ENCODE measurements at regions not wholly inside any gene's neighbourhood (a gene's known extent, or its start where the extent isn't known, plus 50 kb on each side); places are given as distances from the start of the nearest gene placed in this dataset.

DNA sequence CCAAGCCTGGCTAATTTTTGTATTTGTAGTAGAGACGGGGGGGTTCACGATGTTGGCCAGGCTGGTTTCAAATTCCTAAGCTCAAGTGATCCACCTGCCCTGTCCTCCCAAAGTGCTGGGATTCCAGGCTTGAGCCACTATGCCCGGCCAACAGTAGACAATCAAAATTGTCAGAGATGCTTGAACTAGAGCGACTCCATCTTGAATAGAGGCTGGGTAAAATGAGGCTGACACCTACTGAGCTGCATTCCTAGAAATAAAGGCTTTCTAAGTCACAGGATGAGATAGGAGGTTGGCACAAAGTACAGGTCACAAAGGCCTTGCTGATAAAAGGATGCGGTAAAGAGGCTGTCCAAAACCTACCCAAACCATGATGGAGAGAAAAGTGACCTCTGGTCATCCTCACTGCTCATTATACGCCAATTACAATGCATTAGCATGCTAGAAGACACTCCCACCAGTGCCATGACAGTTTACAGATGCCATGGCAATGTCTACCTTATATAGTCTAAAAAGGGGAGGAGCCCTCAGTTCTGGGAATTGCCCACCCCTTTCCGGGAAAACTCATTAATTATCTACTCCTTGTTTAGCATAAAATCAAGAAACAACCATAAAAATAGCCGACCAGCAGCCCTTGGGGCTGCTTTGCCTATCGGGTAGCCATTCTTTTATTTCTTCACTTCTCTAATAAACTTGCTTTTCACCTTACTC, 134.5 kb downstream of the BAMBI start:
- no peak for DNase-seq (ENCODE audit: low spot score)

- no peak for DNase-seq (ENCODE audit: low spot score)
Measured at GRCh38 chr10:28812384-28813372, 135.4 kb downstream of the BAMBI start.

DNA sequence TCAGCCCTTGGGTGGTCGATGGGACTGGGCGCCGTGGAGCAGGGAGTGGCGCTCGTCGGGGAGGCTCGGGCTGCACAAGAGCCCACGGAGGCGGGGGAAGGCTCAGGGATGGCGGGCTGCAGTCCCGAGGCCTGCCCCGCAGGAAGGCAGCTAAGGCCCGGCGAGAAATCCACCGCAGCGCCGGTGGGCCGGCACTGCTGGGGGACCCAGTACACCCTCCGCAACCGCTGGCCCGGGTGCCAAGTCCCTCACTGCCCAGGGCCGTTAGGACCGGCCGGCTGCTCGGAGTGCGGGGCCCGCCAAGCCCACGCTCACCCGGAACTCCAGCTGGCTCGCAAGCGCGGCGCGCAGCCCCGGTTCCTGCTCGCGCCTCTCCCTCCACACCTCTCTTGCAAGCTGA, 138.4 kb downstream of the BAMBI start:
- DNase-seq (ENCODE audit: low spot score), result no peak

DNA sequence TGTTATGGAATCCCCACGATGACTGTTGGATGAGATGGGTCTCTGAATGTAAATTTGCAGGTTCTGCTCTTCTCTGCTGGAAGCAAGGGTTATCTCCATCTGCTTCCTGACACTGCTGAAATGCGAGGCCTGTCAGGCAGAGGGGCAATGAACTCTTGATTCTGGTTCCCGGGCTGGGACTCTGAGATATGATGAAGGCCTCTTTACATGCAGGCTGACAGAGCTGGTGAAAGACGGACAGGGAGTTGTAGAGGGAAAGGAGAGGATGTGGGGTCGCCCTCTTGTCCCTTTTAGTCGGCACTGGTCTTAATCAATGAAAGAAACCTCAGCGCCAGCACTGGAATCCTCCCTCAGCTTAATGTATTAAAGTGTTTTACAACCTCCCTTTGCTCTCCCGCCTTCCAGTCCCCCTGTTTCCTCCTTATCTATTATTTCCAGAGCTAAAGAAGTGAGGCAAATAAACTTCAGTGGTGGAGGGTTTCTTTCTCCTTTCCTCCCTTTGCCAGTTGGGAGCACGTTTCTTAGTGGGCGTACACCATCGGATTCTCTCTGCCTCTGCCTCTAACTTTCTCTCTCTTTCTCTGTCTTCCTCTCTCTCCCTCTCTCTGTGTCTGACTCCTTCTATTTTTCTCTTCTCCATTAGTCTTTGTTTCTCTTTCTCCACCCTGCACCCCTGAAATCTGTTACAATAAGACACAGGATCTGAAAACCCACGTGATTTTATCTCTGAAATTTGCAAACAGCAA, 145.6 kb downstream of the BAMBI start:
- DNase-seq (ENCODE audit: low spot score), result no peak

DNA sequence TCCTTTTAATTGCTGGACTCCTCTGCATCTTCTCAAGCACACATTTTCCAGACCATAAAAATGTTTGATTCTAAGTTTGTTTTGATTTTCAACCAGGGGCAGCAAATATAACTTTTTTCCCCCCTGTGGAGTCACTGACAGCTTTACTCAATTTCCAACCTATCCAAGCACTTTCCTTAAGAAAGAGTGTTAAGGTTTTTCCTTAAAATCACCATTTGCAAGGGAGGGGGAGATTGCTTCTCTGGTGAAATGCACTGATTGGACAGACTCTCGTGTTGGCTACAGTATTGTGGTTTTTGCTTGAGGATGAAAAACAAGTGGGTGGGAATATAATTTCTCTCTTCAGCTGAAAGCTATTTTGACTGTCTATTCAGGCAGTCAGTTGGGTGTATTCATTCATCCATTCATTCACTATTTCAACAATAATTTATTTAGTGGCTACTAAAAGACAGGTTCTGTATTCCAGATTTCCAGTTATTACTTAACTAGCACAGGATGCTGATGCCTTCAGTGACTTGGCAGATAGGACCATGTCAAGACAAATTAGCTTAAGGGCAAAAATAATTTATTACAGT, 146.3 kb downstream of the BAMBI start:
- DNase-seq (ENCODE audit: low spot score), result no peak

DNA sequence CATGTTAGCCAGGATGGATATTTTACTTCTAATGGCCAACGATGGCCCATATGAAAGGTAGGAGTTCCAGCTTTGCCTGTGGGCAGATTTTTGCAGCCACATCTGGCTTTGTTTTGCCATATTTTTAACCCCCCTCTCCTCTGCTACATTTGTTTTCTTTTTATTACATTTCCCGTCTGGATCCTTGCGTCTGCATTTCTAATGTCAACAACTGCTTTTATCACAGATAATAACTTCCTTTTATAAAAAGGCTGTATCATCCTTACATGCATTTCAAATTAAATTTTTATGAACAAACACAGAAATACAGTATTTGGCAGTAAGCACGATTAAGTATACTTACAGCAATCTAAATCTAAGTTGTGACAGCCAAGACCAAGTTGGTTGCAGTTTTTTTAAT, 156.0 kb downstream of the BAMBI start:
- no peak for DNase-seq (ENCODE audit: low spot score)

DNA sequence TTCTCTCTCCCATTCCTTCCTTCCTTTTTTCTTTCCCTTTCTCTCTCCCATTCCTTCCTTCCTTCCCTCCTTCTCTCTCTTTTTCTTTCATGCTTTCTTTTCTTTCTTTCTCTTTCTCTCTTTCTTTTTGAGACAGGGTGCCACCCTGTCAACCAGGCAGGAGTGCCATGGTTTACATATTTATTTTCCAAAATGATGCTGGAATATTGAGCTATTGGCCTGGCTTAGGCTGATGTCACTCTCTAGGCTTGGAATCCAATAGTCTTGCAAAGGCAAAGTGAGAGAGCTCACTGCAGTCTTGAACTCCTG, 159.1 kb downstream of the BAMBI start:
- DNase-seq (ENCODE audit: low spot score), result no peak

- no peak for DNase-seq (ENCODE audit: low spot score)
Measured at GRCh38 chr10:28837613-28838390, 160.5 kb downstream of the BAMBI start.

GRCh38 chr10:28838908-28839307, 161.6 kb downstream of the BAMBI start:
- DNase-seq (ENCODE audit: low spot score), result no peak

- no peak for DNase-seq (ENCODE audit: low spot score)
Measured at GRCh38 chr10:28839600-28840007, 162.3 kb downstream of the BAMBI start.

- no peak for DNase-seq (ENCODE audit: low spot score)
Measured at GRCh38 chr10:28840202-28840601, 162.9 kb downstream of the BAMBI start.

GRCh38 chr10:28840971-28841370, 163.7 kb downstream of the BAMBI start:
- DNase-seq (ENCODE audit: low spot score), result no peak

- DNase-seq (ENCODE audit: low spot score), result no peak
Measured at GRCh38 chr10:28841625-28842024, 164.3 kb downstream of the BAMBI start.

GRCh38 chr10:28842321-28842720, 165.0 kb downstream of the BAMBI start:
- DNase-seq (ENCODE audit: low spot score), result no peak

DNA sequence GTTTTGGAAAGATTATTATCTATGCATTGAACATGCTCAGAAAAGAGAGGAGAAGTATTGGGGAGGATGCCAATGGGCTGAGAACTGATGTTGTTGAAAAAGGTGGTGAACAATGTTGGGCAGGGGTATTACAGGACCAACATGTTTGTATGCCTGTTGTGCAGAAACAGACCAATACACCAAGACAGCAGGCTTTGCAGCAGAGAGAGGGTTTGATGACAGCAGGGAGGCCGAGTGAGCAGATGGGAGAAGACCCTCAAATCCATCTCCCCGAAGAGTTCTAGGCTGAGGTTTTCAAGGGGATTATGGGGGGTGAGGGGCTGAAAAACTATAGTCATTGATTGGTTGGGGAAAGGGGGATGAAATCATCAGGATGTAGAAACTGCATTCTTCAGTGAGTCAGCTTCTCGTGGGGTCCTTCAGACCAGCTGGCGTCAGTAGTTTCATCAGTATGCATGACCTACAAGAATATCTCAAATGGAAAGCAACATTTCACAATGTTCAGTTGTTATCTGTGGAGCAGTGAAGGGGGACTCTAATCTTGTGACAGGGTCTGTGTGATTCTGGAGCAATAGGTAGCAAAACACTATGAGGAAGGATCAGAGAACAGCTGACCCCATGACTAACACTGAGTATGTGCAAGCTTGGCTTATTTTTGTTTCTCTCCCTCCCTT, 167.8 kb downstream of the BAMBI start:
- DNase-seq (ENCODE audit: low spot score), result no peak

DNA sequence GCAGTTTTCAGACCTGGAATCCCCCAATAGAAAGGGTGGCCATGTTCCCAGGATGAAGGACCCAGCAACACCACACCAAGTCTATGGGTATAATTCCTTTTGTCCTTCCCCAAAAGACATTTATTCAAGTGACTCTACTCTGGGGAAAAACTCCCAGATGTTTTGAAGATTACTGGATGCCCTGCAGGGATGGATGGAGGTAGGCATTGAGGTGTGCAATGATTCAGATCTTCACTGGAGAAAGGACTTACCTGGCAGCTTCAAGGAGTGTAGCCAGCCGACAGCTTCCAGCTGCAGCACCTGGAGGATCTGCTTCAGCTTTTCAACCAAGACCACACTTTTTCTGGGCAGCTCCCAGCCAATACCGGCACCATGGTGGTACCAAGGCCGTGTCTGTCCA, 172.0 kb downstream of the BAMBI start:
- no peak for DNase-seq (ENCODE audit: low spot score)

GRCh38 chr10:28849821-28850220, 172.5 kb downstream of the BAMBI start:
- no peak for DNase-seq (ENCODE audit: low spot score)

DNA sequence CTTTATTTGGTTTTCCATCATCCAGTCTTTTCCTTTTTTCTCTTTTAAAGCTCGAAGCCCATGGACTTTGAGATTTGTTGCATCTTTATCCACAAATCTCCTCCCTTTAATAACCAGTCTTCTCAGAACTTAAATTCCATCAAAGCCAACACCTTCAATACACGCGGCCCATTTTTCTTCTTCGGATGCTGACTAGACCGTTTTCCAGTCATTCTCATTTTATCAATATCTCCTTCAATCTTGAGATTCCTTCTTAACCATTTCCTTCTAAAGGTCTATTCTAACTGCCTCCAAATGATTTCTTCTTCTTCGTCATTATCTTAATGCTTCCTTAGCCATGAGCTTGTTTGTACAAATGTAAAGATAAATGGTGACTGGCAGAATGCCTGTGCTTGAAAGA, 173.5 kb downstream of the BAMBI start:
- no peak for DNase-seq (ENCODE audit: low spot score)

- no peak for DNase-seq (ENCODE audit: low spot score)
Measured at GRCh38 chr10:28853195-28853594, 175.9 kb downstream of the BAMBI start.

- no peak for DNase-seq (ENCODE audit: low spot score)
Measured at GRCh38 chr10:28857164-28857563, 179.8 kb downstream of the BAMBI start.

GRCh38 chr10:28858646-28859045, 181.3 kb downstream of the BAMBI start:
- DNase-seq (ENCODE audit: low spot score), result no peak

All from Ammon's horn (tissue), 1 donor.